ENCODE measurements at regions not wholly inside any gene's neighbourhood (a gene's known extent, or its start where the extent isn't known, plus 50 kb on each side); places are given as distances from the start of the nearest gene placed in this dataset.

- TF ChIP-seq SUZ12 (IDR thresholded peaks at IDR 0.05; ENCODE audit: extremely low read depth, insufficient read depth, insufficient read length) (no peak), YY1 (IDR thresholded peaks at IDR 0.05; ENCODE audit: insufficient read depth, insufficient read length) (no peak), ZNF274 (IDR thresholded peaks at IDR 0.05; ENCODE audit: low read depth, low read length) (no peak)
Measured at GRCh38 chr18:41887100-41887499, 67.9 kb upstream of the PIK3C3 start.

All from NT2/D1 (cell line).